ENCODE measurements at regions not wholly inside any gene's neighbourhood (a gene's known extent, or its start where the extent isn't known, plus 50 kb on each side); places are given as distances from the start of the nearest gene placed in this dataset.
"Not testable (repeated sequence)": the region's sequence is repeated elsewhere in the genome, so short reads cannot be mapped to it uniquely, and the experiment has no call there.

GRCh38 chr1:212173567-212173966, 111.6 kb upstream of the PPP2R5A start:
- no peaks in the 10 kb centered on the region for H3K36me3 ChIP-seq (ENCODE audit: control insufficient read depth, insufficient read depth, low read length)
- WGBS (ENCODE audit: insufficient coverage) = 77% methylated on average over 2 of the region's 3 CpGs

GRCh38 chr1:212174295-212174694, 110.9 kb upstream of the PPP2R5A start:
- H3K27ac ChIP-seq (ENCODE audit: low read depth, low read length) = not testable (repeated sequence)
- WGBS (ENCODE audit: insufficient coverage) = 93% methylated on average over 4 of the region's 9 CpGs

More at GRCh38 chr1:212173567-212173966, 111.6 kb upstream of the PPP2R5A start:
- H3K9me3 ChIP-seq (ENCODE audit: control insufficient read depth, insufficient read depth, low read length) = no peaks in the 10 kb centered on the region
- H3K4me1 ChIP-seq (ENCODE audit: control insufficient read depth, insufficient read depth, low read length) = no peaks in the 10 kb centered on the region
- DNase-seq (ENCODE audit: low read depth in 4 of 6, low spot score in 6 of 6) = no peak
- no peak overlapping the region for H3K27ac ChIP-seq (ENCODE audit: low read depth, low read length)
- H3K4me3 ChIP-seq (ENCODE audit: low read depth, low read length) = no peak overlapping the region
- no peaks in the 10 kb centered on the region for H3K27me3 ChIP-seq (ENCODE audit: control insufficient read depth, insufficient read depth, low read length)

GRCh38 chr1:212177542-212177941, 107.7 kb upstream of the PPP2R5A start:
- no peaks in the 10 kb centered on the region for H3K9me3 ChIP-seq (ENCODE audit: control insufficient read depth, insufficient read depth, low read length)
- no peak overlapping the region for H3K4me3 ChIP-seq (ENCODE audit: low read depth, low read length)
- WGBS (ENCODE audit: insufficient coverage) = 100% methylated on average over 1 of the region's 2 CpGs
- no peaks in the 10 kb centered on the region for H3K36me3 ChIP-seq (ENCODE audit: control insufficient read depth, insufficient read depth, low read length)
- no peak for DNase-seq (ENCODE audit: low read depth in 4 of 6, low spot score in 6 of 6)
- no peak overlapping the region for H3K27ac ChIP-seq (ENCODE audit: low read depth, low read length)
- no peaks in the 10 kb centered on the region for H3K27me3 ChIP-seq (ENCODE audit: control insufficient read depth, insufficient read depth, low read length)
- H3K4me1 ChIP-seq (ENCODE audit: control insufficient read depth, insufficient read depth, low read length) = no peaks in the 10 kb centered on the region

More at GRCh38 chr1:212174295-212174694, 110.9 kb upstream of the PPP2R5A start:
- not testable (repeated sequence) for H3K4me3 ChIP-seq (ENCODE audit: low read depth, low read length); H3K27me3 ChIP-seq (ENCODE audit: control insufficient read depth, insufficient read depth, low read length); H3K9me3 ChIP-seq (ENCODE audit: control insufficient read depth, insufficient read depth, low read length); H3K36me3 ChIP-seq (ENCODE audit: control insufficient read depth, insufficient read depth, low read length); DNase-seq (ENCODE audit: low read depth in 4 of 6, low spot score in 6 of 6); H3K4me1 ChIP-seq (ENCODE audit: control insufficient read depth, insufficient read depth, low read length)

- Histone ChIP-seq H3K36me3 (ENCODE audit: control insufficient read depth, insufficient read depth, low read length) (no peaks in the 10 kb centered on the region), H3K27ac (ENCODE audit: low read depth, low read length) (no peak overlapping the region), H3K27me3 (ENCODE audit: control insufficient read depth, insufficient read depth, low read length) (no peaks in the 10 kb centered on the region), H3K9me3 (ENCODE audit: control insufficient read depth, insufficient read depth, low read length) (no peaks in the 10 kb centered on the region), H3K4me3 (ENCODE audit: low read depth, low read length) (no peak overlapping the region), H3K4me1 (ENCODE audit: control insufficient read depth, insufficient read depth, low read length) (no peaks in the 10 kb centered on the region)
- no peak for DNase-seq (ENCODE audit: low read depth in 4 of 6, low spot score in 6 of 6)
- WGBS (ENCODE audit: insufficient coverage) = 82% methylated on average over 1 of the region's 2 CpGs
These were observed 106.4 kb upstream of the PPP2R5A start for GRCh38 chr1:212178851-212179250.

GRCh38 chr1:212179394-212180076, 105.7 kb upstream of the PPP2R5A start:
- DNase-seq (ENCODE audit: low read depth in 4 of 6, low spot score in 6 of 6) = no peak

GRCh38 chr1:212181015-212181882, 104.0 kb upstream of the PPP2R5A start:
- H3K36me3 ChIP-seq (ENCODE audit: control insufficient read depth, insufficient read depth, low read length) = no peaks in the 10 kb centered on the region
- WGBS (ENCODE audit: insufficient coverage) = 100% methylated on average over 2 of the region's 6 CpGs
- H3K9me3 ChIP-seq (ENCODE audit: control insufficient read depth, insufficient read depth, low read length) = no peaks in the 10 kb centered on the region
- no peak overlapping the region for H3K4me3 ChIP-seq (ENCODE audit: low read depth, low read length)
- no peaks in the 10 kb centered on the region for H3K27me3 ChIP-seq (ENCODE audit: control insufficient read depth, insufficient read depth, low read length)
- no peaks in the 10 kb centered on the region for H3K4me1 ChIP-seq (ENCODE audit: control insufficient read depth, insufficient read depth, low read length)
- DNase-seq (ENCODE audit: low read depth in 4 of 6, low spot score in 6 of 6) = no peak
- no peak overlapping the region for H3K27ac ChIP-seq (ENCODE audit: low read depth, low read length)

More at GRCh38 chr1:212179394-212180076, 105.7 kb upstream of the PPP2R5A start:
- no peaks in the 10 kb centered on the region for H3K27me3 ChIP-seq (ENCODE audit: control insufficient read depth, insufficient read depth, low read length)
- H3K36me3 ChIP-seq (ENCODE audit: control insufficient read depth, insufficient read depth, low read length) = no peaks in the 10 kb centered on the region
- H3K27ac ChIP-seq (ENCODE audit: low read depth, low read length) = no peak overlapping the region
- H3K9me3 ChIP-seq (ENCODE audit: control insufficient read depth, insufficient read depth, low read length) = no peaks in the 10 kb centered on the region
- H3K4me3 ChIP-seq (ENCODE audit: low read depth, low read length) = no peak overlapping the region
- no peaks in the 10 kb centered on the region for H3K4me1 ChIP-seq (ENCODE audit: control insufficient read depth, insufficient read depth, low read length)
- 100% methylated on average over 2 of the region's 2 CpGs for WGBS (ENCODE audit: insufficient coverage)

GRCh38 chr1:212182171-212182570, 103.0 kb upstream of the PPP2R5A start:
- Histone ChIP-seq H3K4me1 (ENCODE audit: control insufficient read depth, insufficient read depth, low read length) (no peaks in the 10 kb centered on the region), H3K4me3 (ENCODE audit: low read depth, low read length) (no peak overlapping the region), H3K36me3 (ENCODE audit: control insufficient read depth, insufficient read depth, low read length) (no peaks in the 10 kb centered on the region), H3K27ac (ENCODE audit: low read depth, low read length) (no peak overlapping the region), H3K9me3 (ENCODE audit: control insufficient read depth, insufficient read depth, low read length) (no peaks in the 10 kb centered on the region), H3K27me3 (ENCODE audit: control insufficient read depth, insufficient read depth, low read length) (no peaks in the 10 kb centered on the region)
- no peak for DNase-seq (ENCODE audit: low read depth in 4 of 6, low spot score in 6 of 6)
- 100% methylated on average over 1 of the region's 4 CpGs for WGBS (ENCODE audit: insufficient coverage)

- WGBS (ENCODE audit: insufficient coverage) = 90% methylated on average over 2 of the region's 3 CpGs
- no peaks in the 10 kb centered on the region for H3K4me1 ChIP-seq (ENCODE audit: control insufficient read depth, insufficient read depth, low read length)
- no peaks in the 10 kb centered on the region for H3K9me3 ChIP-seq (ENCODE audit: control insufficient read depth, insufficient read depth, low read length)
- H3K27ac ChIP-seq (ENCODE audit: low read depth, low read length) = no peak overlapping the region
- no peak for DNase-seq (ENCODE audit: low read depth in 4 of 6, low spot score in 6 of 6)
- no peak overlapping the region for H3K4me3 ChIP-seq (ENCODE audit: low read depth, low read length)
- no peaks in the 10 kb centered on the region for H3K27me3 ChIP-seq (ENCODE audit: control insufficient read depth, insufficient read depth, low read length)
- H3K36me3 ChIP-seq (ENCODE audit: control insufficient read depth, insufficient read depth, low read length) = no peaks in the 10 kb centered on the region
These were observed 102.6 kb upstream of the PPP2R5A start for GRCh38 chr1:212182579-212182978.

- Histone ChIP-seq H3K4me1 (ENCODE audit: control insufficient read depth, insufficient read depth, low read length) (no peaks in the 10 kb centered on the region), H3K4me3 (ENCODE audit: low read depth, low read length) (no peak overlapping the region), H3K27ac (ENCODE audit: low read depth, low read length) (no peak overlapping the region), H3K36me3 (ENCODE audit: control insufficient read depth, insufficient read depth, low read length) (no peaks in the 10 kb centered on the region), H3K27me3 (ENCODE audit: control insufficient read depth, insufficient read depth, low read length) (no peaks in the 10 kb centered on the region), H3K9me3 (ENCODE audit: control insufficient read depth, insufficient read depth, low read length) (no peaks in the 10 kb centered on the region)
- WGBS (ENCODE audit: insufficient coverage) = 52% methylated on average over 2 of the region's 8 CpGs
- no peak for DNase-seq (ENCODE audit: low read depth in 4 of 6, low spot score in 6 of 6)
These were observed 98.6 kb upstream of the PPP2R5A start for GRCh38 chr1:212186427-212187207.

Data from spinal cord (tissue), 9 donors.